DOHH2 (cell line): ENCODE measurements at regions not wholly inside any gene's neighbourhood (a gene's known extent, or its start where the extent isn't known, plus 50 kb on each side); places are given as distances from the start of the nearest gene placed in this dataset.

Experiments
- EZH2phosphoT487 ChIP-seq: fragments of 200-600 bp; sonication (generic); IDR thresholded peaks from 2 replicates; pipeline ENCODE4 v1.6.1; 2017; ENCODE audit warnings: borderline replicate concordance, mild to moderate bottlenecking, antibody characterized with exemption, low read length, moderate library complexity, mixed read lengths
- TF ChIP-seq, protein P1 (sequence below): fragments of 200-600 bp; sonication (generic); IDR thresholded peaks from one replicate; pipeline ENCODE4 v1.5.1; 2014; ENCODE audit warnings: antibody characterized with exemption, mild to moderate bottlenecking, low read depth, low read length; ENCODE audit not compliant: poor library complexity, severe bottlenecking

DNA sequence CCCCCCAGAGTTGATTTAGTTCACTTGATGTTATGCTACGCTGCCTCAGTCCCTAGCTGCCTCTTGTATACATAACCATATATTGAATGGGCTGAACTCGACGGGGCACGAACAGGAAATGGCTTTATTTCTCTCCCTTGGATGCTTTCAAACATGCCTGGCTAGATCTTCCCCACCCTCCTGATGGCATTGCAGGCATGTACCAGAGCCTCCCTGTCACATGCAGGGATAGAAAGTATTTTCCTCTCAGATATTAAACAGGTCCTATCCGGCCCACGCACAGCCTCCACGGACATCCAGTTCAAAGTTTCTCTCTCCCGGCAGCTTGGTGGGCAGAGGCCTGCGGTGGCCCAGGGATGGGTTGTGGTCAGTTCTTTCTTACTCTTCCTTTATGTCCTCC is 422.1 kb downstream of the RPS24 start:
- TF ChIP-seq, protein P1, sequence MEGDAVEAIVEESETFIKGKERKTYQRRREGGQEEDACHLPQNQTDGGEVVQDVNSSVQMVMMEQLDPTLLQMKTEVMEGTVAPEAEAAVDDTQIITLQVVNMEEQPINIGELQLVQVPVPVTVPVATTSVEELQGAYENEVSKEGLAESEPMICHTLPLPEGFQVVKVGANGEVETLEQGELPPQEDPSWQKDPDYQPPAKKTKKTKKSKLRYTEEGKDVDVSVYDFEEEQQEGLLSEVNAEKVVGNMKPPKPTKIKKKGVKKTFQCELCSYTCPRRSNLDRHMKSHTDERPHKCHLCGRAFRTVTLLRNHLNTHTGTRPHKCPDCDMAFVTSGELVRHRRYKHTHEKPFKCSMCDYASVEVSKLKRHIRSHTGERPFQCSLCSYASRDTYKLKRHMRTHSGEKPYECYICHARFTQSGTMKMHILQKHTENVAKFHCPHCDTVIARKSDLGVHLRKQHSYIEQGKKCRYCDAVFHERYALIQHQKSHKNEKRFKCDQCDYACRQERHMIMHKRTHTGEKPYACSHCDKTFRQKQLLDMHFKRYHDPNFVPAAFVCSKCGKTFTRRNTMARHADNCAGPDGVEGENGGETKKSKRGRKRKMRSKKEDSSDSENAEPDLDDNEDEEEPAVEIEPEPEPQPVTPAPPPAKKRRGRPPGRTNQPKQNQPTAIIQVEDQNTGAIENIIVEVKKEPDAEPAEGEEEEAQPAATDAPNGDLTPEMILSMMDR, result no peak
- TF ChIP-seq EZH2phosphoT487, result no peak
